WTC11 (cell line): ENCODE measurements at regions not wholly inside any gene's neighbourhood (a gene's known extent, or its start where the extent isn't known, plus 50 kb on each side); places are given as distances from the start of the nearest gene placed in this dataset.

Experiments used
- ATAC-seq: fragments of 200-7000 bp; cut with Tn5 transposase; 2 replicates; pipeline ENCODE4 v1.10.0; 2021; ENCODE audit warnings: mild to moderate bottlenecking, moderate library complexity
- CTCF ChIA-PET: fragments of 300-600 bp; sonication (Branson Sonifier 250); formaldehyde crosslinking; loops from one replicate; lab custom pipeline; 2021; ENCODE audit warnings: antibody characterized with exemption; lab: Charles Lee
- POLR2A ChIA-PET: fragments of 350-600 bp; sonication (Branson Sonifier 250); formaldehyde crosslinking; loops from one replicate; lab custom pipeline; 2021; ENCODE audit warnings: antibody characterized with exemption; lab: Charles Lee
- DNase-seq: peaks from one replicate; pipeline ENCODE4 v3.0.0; 2021; ENCODE audit warnings: low spot score
- H3K27ac Mint-ChIP-seq: 2 replicates; pipeline ENCODE4 v1.8.0; 2021; ENCODE audit warnings: mixed read lengths
- H3K27me3 Mint-ChIP-seq: 2 replicates; pipeline ENCODE4 v1.8.0; 2021; ENCODE audit warnings: low read depth, mild to moderate bottlenecking, moderate library complexity, mixed read lengths
- H3K36me3 Mint-ChIP-seq: 2 replicates; pipeline ENCODE4 v1.8.0; 2021; ENCODE audit warnings: mixed read lengths
- H3K4me1 Mint-ChIP-seq: 2 replicates; pipeline ENCODE4 v1.8.0; 2022; ENCODE audit warnings: mixed read lengths
- H3K4me3 Mint-ChIP-seq: 2 replicates; pipeline ENCODE4 v1.8.0; 2021; ENCODE audit warnings: mild to moderate bottlenecking, moderate library complexity, mixed read lengths
- H3K9me3 Mint-ChIP-seq: 2 replicates; pipeline ENCODE4 v1.8.0; 2021; ENCODE audit warnings: mixed read lengths
- CREM ChIP-seq: sonication (generic); formaldehyde crosslinking; IDR thresholded peaks from 2 replicates; pipeline ENCODE4 v1.8.1; 2022; ENCODE audit warnings: mild to moderate bottlenecking, missing genetic modification reagents, moderate library complexity
- EMX1 ChIP-seq: fragments of 250-450 bp; sonication (Bioruptor Pico); IDR thresholded peaks from 2 replicates; pipeline ENCODE4 v1.8.0; 2021; ENCODE audit warnings: mild to moderate bottlenecking
- ESRRA ChIP-seq: sonication (generic); formaldehyde crosslinking; IDR thresholded peaks from 2 replicates; pipeline ENCODE4 v1.8.1; 2022; ENCODE audit warnings: mild to moderate bottlenecking, missing genetic modification reagents, borderline replicate concordance
- FOXP1 ChIP-seq: sonication (generic); formaldehyde crosslinking; IDR thresholded peaks from 2 replicates; pipeline ENCODE4 v1.8.0; 2022; ENCODE audit warnings: missing genetic modification reagents, mild to moderate bottlenecking, moderate library complexity, borderline replicate concordance
- SP1 ChIP-seq: sonication (generic); formaldehyde crosslinking; conservative IDR thresholded peaks from 2 replicates; pipeline ENCODE4 v1.8.1; 2022; ENCODE audit warnings: missing genetic modification reagents
- TCF7 ChIP-seq: sonication (generic); formaldehyde crosslinking; IDR thresholded peaks from 2 replicates; pipeline ENCODE4 v1.8.0; 2022; ENCODE audit warnings: mild to moderate bottlenecking, low read depth, missing genetic modification reagents, moderate library complexity
- TP53 ChIP-seq: sonication (generic); formaldehyde crosslinking; IDR thresholded peaks from 2 replicates; pipeline ENCODE4 v1.8.1; 2023; ENCODE audit warnings: mild to moderate bottlenecking, missing genetic modification reagents
- ZNF317 ChIP-seq: sonication (generic); formaldehyde crosslinking; IDR thresholded peaks from 2 replicates; pipeline ENCODE4 v1.8.1; 2023; ENCODE audit warnings: low read depth, mild to moderate bottlenecking, moderate library complexity, missing genetic modification reagents, borderline replicate concordance
- ZNF416 ChIP-seq: fragments of 250-450 bp; sonication (Bioruptor Pico); IDR thresholded peaks from 2 replicates; pipeline ENCODE4 v1.9.0; 2021; ENCODE audit warnings: mild to moderate bottlenecking, inconsistent platforms
- ZNF423 ChIP-seq: fragments of 250-450 bp; sonication (Bioruptor Pico); IDR thresholded peaks from 2 replicates; pipeline ENCODE4 v2.1.2; 2022; ENCODE audit warnings: mild to moderate bottlenecking, moderate library complexity
- TF ChIP-seq, protein P1 (sequence below): sonication (generic); formaldehyde crosslinking; IDR thresholded peaks from 2 replicates; pipeline ENCODE4 v1.8.1; 2022; ENCODE audit warnings: mild to moderate bottlenecking, moderate library complexity, missing genetic modification reagents
- TF ChIP-seq, protein P2 (sequence below): fragments of 250-450 bp; sonication (Bioruptor Pico); IDR thresholded peaks from 2 replicates; pipeline ENCODE4 v2.1.2; 2022; ENCODE audit warnings: mild to moderate bottlenecking, moderate library complexity
- TF ChIP-seq, protein P3 (sequence below): sonication (generic); formaldehyde crosslinking; IDR thresholded peaks from 2 replicates; pipeline ENCODE4 v1.8.1; 2023; ENCODE audit warnings: mild to moderate bottlenecking, missing genetic modification reagents
- TF ChIP-seq, protein P4 (sequence below): sonication (generic); formaldehyde crosslinking; IDR thresholded peaks from 2 replicates; pipeline ENCODE4 v1.8.0; 2022; ENCODE audit warnings: mild to moderate bottlenecking, missing genetic modification reagents
- TF ChIP-seq, protein P5 (sequence below): sonication (generic); formaldehyde crosslinking; conservative IDR thresholded peaks from 2 replicates; pipeline ENCODE4 v1.8.1; 2023; ENCODE audit warnings: mild to moderate bottlenecking, low read depth, missing genetic modification reagents, moderate library complexity
- TF ChIP-seq, protein P6 (sequence below): fragments of 250-450 bp; sonication (Bioruptor Pico); conservative IDR thresholded peaks from 2 replicates; pipeline ENCODE4 v1.9.0; 2021; ENCODE audit warnings: mild to moderate bottlenecking

DNA sequence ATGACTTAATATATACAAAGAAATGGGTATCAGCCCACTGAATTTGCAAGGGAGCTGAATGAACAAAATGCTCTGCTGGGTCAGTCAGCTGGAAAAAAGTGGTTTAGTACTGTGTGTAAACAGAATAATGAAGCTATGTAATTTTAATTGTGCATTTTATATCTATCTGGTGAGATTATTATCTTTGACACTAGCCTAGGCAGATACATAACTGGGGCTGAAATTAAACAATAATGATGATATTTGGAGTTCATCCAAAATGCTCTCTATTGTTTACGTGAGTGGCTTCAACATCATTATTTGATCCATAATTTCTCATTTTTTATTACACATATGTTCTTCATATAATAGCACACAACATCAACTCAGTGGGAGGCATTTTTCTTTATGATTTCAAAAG, 208.5 kb upstream of the SNX7 start (continued):
- TF ChIP-seq, protein P1, sequence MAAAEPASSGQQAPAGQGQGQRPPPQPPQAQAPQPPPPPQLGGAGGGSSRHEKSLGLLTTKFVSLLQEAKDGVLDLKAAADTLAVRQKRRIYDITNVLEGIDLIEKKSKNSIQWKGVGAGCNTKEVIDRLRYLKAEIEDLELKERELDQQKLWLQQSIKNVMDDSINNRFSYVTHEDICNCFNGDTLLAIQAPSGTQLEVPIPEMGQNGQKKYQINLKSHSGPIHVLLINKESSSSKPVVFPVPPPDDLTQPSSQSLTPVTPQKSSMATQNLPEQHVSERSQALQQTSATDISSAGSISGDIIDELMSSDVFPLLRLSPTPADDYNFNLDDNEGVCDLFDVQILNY (CRISPR knock-in tag): no peak
- TF ChIP-seq, protein P2, sequence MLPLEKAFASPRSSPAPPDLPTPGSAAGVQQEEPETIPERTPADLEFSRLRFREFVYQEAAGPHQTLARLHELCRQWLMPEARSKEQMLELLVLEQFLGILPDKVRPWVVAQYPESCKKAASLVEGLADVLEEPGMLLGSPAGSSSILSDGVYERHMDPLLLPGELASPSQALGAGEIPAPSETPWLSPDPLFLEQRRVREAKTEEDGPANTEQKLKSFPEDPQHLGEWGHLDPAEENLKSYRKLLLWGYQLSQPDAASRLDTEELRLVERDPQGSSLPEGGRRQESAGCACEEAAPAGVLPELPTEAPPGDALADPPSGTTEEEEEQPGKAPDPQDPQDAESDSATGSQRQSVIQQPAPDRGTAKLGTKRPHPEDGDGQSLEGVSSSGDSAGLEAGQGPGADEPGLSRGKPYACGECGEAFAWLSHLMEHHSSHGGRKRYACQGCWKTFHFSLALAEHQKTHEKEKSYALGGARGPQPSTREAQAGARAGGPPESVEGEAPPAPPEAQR (CRISPR knock-in tag): no peak

DNA sequence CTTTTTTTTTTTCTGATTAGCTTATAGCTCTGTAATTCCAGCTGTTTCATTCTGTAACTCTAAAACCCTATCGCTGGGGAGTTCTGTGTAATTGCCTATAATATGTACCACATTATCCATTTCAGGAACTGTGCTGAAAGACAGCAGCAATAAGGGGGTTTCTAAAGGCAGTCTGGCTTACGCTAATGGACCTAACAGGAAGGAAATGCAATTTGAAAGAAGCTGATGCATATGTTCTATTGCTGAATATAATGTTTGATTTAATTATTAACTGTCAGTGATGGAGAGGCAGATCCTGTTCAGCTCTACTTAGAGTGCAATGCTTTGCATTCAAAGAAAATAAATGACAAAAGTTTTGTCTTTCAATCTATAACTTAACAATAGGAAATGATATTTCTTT, 209.4 kb upstream of the SNX7 start:
- Mint-ChIP-seq H3K9me3 (no peaks in the 10 kb centered on the region; the same call in 1 of the 2 replicates), H3K36me3 (no peaks in the 10 kb centered on the region), H3K4me3 (no peak overlapping the region), H3K4me1 (peaks cover 8% of the 10 kb centered on the region; the same call in 1 of the 2 replicates), H3K27me3 (no peaks in the 10 kb centered on the region), H3K27ac (no peak overlapping the region)
- POLR2A ChIA-PET: no interaction called here
- CTCF ChIA-PET: interaction anchor here (1.8 kb wide), 1 partner anchor 16 kb away, joined by 5 read pairs; no protein-coding TSS in a partner anchor
- TF ChIP-seq, protein P3, sequence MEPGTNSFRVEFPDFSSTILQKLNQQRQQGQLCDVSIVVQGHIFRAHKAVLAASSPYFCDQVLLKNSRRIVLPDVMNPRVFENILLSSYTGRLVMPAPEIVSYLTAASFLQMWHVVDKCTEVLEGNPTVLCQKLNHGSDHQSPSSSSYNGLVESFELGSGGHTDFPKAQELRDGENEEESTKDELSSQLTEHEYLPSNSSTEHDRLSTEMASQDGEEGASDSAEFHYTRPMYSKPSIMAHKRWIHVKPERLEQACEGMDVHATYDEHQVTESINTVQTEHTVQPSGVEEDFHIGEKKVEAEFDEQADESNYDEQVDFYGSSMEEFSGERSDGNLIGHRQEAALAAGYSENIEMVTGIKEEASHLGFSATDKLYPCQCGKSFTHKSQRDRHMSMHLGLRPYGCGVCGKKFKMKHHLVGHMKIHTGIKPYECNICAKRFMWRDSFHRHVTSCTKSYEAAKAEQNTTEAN: no peak
- no peak for TF ChIP-seq TP53 (CRISPR knock-in tag)
- TF ChIP-seq, protein P4, sequence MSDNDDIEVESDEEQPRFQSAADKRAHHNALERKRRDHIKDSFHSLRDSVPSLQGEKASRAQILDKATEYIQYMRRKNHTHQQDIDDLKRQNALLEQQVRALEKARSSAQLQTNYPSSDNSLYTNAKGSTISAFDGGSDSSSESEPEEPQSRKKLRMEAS (CRISPR knock-in tag): no peak
- TF ChIP-seq ESRRA (CRISPR knock-in tag): no peak
- ATAC-seq (no peak), DNase-seq (no peak)

DNA sequence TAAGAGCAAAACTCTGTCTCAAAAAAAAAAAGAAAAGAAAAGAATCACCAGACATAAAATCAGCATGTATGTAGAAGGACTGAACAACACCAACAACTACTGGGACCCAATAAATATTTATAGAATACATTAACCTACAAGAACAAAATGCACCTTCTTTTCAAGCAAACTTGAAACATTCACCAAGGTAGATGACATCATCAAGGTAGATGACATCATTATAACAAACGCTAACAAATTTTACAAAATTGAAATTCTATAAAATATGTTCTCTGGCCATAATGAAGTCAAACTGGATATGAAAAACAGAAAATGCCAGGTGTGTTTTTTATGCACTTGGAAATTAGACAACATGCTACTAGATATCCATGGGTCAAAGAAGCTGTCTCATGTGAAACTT, 220.2 kb upstream of the SNX7 start:
- Mint-ChIP-seq H3K36me3 (no peaks in the 10 kb centered on the region), H3K4me3 (no peak overlapping the region), H3K27ac (no peak overlapping the region), H3K4me1 (0 out of 2 replicates have a peak, but pooled peaks cover 4% of the 10 kb centered on the region), H3K9me3 (no peaks in the 10 kb centered on the region), H3K27me3 (no peaks in the 10 kb centered on the region)
- POLR2A ChIA-PET: no interaction called here
- ATAC-seq (no peak), DNase-seq (no peak)
- CTCF ChIA-PET: no interaction called here
- TF ChIP-seq SP1 (CRISPR knock-in tag) (no peak), EMX1 (no peak), TCF7 (no peak)
- TF ChIP-seq, protein P5, sequence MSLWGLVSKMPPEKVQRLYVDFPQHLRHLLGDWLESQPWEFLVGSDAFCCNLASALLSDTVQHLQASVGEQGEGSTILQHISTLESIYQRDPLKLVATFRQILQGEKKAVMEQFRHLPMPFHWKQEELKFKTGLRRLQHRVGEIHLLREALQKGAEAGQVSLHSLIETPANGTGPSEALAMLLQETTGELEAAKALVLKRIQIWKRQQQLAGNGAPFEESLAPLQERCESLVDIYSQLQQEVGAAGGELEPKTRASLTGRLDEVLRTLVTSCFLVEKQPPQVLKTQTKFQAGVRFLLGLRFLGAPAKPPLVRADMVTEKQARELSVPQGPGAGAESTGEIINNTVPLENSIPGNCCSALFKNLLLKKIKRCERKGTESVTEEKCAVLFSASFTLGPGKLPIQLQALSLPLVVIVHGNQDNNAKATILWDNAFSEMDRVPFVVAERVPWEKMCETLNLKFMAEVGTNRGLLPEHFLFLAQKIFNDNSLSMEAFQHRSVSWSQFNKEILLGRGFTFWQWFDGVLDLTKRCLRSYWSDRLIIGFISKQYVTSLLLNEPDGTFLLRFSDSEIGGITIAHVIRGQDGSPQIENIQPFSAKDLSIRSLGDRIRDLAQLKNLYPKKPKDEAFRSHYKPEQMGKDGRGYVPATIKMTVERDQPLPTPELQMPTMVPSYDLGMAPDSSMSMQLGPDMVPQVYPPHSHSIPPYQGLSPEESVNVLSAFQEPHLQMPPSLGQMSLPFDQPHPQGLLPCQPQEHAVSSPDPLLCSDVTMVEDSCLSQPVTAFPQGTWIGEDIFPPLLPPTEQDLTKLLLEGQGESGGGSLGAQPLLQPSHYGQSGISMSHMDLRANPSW: no peak

DNA sequence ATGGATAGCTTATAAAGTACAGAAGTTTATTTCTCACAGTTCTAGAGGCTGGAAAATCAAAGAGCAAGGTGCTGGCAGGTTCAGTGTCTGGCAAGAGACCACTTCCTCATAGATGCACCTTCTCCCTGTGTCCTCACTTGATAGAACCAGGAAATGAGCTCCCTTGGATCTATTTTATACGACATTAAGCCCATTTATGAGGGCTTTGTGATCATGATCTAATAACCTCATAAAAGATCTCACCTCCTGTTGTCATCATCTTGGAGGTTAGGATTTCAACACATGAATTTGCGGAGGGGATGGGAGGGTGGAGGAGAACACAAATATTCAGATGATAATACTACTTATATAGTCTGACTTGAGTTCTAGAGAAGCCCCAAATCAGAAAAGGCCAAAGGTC, 222.1 kb upstream of the SNX7 start:
- Mint-ChIP-seq H3K36me3 (no peaks in the 10 kb centered on the region), H3K4me1 (peaks cover 4% of the 10 kb centered on the region; the same call in 1 of the 2 replicates), H3K9me3 (no peaks in the 10 kb centered on the region), H3K4me3 (no peak overlapping the region), H3K27ac (no peak overlapping the region), H3K27me3 (no peaks in the 10 kb centered on the region)
- no peak for ATAC-seq
- ChIA-PET CTCF (interaction anchor here (1.7 kb wide), 1 partner anchor 29 kb away, joined by 4 read pairs; no protein-coding TSS in a partner anchor), POLR2A (no interaction called here)
- DNase-seq: no peak
- TF ChIP-seq CREM (no peak), ZNF416 (CRISPR knock-in tag) (no peak), TCF7 (no peak), FOXP1 (no peak), ZNF423 (CRISPR knock-in tag) (no peak), ZNF317 (CRISPR knock-in tag) (no peak)
- TF ChIP-seq, protein P5: no peak
- TF ChIP-seq, protein P6, sequence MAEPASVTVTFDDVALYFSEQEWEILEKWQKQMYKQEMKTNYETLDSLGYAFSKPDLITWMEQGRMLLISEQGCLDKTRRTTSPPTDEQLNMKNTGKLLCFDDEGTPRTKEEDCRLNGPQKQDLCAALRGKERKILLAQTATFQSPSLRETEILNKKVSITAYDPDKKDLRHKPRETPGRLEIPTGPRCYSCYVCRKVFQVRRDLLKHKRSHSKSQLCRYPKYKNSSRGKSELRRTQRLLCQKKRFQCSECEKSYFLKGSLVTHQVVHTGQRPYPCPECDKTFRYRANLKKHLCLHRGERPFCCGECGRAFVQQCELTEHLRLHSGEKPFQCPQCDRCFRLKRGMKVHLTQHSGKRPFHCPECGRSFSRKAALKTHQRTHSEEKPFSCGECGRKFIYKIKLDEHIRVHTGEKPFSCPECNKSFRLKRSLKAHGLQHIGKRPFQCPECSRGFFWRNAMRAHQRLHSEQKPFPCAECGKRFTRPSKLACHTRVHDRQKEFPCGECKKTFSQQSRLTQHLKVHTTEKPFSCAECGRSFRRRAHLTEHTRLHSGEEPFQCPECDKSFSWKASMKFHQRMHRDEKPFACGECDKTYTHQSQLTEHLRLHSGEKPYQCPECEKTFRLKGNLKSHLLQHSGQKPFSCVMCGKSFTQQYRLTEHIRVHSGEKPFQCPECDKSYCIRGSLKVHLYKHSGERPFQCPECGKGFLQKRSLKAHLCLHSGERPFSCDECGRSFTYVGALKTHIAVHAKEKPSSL (CRISPR knock-in tag): no peak
- TF ChIP-seq, protein P4 (CRISPR knock-in tag): no peak
